ENCODE measurements at regions not wholly inside any gene's neighbourhood (a gene's known extent, or its start where the extent isn't known, plus 50 kb on each side); places are given as distances from the start of the nearest gene placed in this dataset.

DNA sequence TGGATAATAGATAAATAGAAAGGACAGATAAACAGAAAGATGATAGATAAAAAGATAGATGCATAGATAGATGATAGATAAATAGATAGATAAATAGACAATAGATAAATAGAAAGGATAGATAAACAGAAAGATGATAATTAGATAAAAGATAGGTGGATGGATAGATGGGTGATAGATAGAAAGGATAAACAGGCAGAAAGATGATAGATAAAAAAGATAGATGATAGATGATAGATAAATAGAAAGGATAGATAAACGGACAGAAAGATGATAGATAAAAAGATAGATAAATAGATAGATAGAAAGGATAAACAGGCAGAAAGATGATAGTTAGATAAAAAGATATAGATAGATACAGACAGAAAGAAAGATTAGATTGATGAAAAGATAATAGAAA, 92.3 kb upstream of the UQCRFS1 start:
- TF ChIP-seq, protein P1, sequence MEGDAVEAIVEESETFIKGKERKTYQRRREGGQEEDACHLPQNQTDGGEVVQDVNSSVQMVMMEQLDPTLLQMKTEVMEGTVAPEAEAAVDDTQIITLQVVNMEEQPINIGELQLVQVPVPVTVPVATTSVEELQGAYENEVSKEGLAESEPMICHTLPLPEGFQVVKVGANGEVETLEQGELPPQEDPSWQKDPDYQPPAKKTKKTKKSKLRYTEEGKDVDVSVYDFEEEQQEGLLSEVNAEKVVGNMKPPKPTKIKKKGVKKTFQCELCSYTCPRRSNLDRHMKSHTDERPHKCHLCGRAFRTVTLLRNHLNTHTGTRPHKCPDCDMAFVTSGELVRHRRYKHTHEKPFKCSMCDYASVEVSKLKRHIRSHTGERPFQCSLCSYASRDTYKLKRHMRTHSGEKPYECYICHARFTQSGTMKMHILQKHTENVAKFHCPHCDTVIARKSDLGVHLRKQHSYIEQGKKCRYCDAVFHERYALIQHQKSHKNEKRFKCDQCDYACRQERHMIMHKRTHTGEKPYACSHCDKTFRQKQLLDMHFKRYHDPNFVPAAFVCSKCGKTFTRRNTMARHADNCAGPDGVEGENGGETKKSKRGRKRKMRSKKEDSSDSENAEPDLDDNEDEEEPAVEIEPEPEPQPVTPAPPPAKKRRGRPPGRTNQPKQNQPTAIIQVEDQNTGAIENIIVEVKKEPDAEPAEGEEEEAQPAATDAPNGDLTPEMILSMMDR (IDR thresholded peaks at IDR 0.05; ENCODE audit: low read depth, low read length) = no peak
- no peak for TF ChIP-seq EZH2phosphoT487 (IDR thresholded peaks at IDR 0.05; ENCODE audit: low read depth)
